Ureter (tissue), 1 donor: ENCODE measurements at regions not wholly inside any gene's neighbourhood (a gene's known extent, or its start where the extent isn't known, plus 50 kb on each side); places are given as distances from the start of the nearest gene placed in this dataset.
"Not testable (repeated sequence)": the region's sequence is repeated elsewhere in the genome, so short reads cannot be mapped to it uniquely, and the experiment has no call there.

Experiments used
- DNase-seq: peaks from one replicate; pipeline ENCODE4 v3.0.0-alpha.2; 2020; ENCODE audit warnings: low spot score
- donor health status: DM: yes; HTN: yes; CAD: no.

DNA sequence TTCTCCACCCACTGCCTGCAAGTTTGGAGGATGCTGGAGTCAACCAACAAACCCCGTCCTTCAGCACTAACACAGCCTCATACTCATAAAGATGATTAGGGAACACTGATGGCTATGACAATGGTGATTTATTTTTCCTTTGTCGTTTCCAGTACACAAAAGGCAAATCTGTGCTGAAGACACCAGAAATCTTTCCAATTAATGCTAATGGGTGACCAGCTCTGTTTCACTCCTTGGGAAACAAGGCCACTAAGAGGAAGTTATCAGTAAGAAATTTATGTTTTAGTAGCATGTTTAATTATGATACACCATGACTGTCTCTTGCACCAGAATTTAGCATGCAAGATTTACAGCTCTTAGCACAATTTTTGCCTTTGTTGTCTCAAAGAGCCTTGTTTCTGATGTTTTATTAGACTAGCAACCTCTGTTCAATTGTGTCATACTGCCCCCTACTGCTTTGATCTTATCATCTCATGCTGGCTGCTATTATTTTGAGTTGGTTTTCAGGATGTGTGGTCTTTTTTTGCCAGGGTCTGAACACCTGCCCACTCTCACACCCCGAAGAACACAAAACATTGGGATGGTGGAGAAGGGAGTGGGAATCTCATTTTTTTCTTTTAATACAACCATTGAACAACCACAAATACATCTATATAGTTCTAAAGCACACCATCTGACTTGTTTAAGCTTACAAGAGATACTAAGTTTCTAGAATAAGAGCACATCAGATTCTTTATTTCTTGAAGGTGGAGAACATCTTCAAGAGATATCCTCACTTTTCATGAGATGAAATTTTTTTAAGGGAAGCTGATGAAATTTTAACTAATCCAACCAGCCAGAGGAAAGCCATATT, 160.9 kb downstream of the SPTSSA start:
- no peak for DNase-seq

GRCh38 chr14:34300330-34300729, 161.7 kb downstream of the SPTSSA start:
- no peak for DNase-seq

GRCh38 chr14:34299360-34299759, 162.7 kb downstream of the SPTSSA start:
- DNase-seq = no peak

GRCh38 chr14:34297786-34298520, 164.1 kb downstream of the SPTSSA start:
- no peak for DNase-seq

DNA sequence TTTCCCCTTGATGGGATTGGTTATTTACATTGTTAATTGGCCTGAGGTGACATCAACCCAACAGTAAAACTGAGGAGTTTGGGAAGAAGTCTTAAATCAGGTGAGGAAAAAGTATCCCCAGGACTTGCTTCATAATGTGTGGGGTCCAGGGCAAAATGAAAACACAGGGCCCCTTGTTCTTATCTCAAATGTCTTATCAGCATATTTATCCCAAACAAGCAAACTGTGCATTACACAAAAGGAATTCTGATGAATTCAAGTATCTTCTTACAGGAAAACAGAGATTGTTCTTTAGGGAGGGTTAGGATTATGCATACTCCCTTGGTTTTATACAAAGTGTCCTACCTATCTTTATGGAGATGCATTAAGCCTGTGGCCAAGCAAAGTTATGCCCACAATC, 178.4 kb downstream of the SPTSSA start:
- DNase-seq = no peak

DNA sequence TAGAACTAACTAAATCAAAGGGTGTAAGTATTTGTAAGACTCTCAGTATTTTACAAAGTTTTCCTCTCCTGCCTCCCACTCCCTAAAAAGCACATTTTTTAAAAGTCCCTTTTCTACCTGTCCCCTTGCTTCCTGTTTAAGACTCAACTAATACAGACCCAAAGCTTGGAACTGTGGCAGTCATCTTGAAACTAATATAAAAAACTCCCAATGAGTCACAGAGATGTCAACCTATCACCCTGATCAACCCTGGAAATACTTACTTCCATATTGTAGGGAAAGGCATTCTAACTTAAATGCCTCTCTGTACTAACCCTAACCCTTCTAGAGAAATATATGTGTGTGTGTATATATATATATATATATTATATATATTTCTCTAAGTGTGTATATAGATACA, 184.8 kb downstream of the SPTSSA start:
- no peak for DNase-seq

- no peak for DNase-seq
Observed at GRCh38 chr14:34275530-34275929, 186.5 kb downstream of the SPTSSA start.

DNA sequence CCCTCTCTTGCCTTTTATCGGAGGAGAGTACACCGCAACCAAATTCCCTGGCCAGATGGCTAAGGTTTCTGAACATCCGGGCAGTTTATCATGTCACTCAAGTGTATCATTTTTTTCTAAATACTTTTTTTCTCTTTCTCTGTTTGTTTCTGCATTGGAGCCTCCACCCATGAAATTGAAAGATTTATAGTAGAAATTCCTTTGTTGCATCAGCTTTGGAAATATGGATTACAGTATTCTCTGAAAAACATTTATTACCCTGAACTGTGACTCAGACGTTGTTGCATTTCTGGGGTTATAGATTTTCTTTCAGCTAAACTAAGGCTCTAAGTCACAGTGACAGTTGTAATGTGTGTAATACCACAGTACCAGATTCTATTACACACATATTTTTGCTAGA, 187.0 kb downstream of the SPTSSA start:
- DNase-seq = no peak

- not testable (repeated sequence) for DNase-seq
Observed at GRCh38 chr14:34273716-34274115, 188.3 kb downstream of the SPTSSA start.

DNA sequence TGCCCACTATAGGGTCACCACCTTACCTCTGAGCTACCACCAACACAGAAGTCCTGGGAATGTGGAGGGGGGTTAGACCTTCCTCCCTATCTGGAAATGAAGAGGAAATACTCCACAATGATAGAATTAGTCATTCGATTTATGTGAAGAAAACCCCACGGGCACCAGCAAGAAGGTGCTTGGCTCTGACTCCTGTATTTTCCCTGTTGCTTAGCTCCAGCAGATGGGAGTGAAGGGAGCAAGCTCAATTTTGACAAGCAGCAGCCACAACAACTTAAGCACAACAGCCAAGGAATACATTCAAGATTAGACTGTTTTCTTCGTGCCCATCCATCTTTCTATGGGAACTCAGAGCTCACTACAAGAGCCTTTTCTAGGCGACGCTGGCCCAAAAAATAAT, 191.7 kb downstream of the SPTSSA start:
- no peak for DNase-seq

- DNase-seq = no peak
Observed at GRCh38 chr14:34266344-34266743, 195.7 kb downstream of the SPTSSA start.

- no peak for DNase-seq
Observed at GRCh38 chr14:34262127-34262910, 199.7 kb downstream of the SPTSSA start.

DNA sequence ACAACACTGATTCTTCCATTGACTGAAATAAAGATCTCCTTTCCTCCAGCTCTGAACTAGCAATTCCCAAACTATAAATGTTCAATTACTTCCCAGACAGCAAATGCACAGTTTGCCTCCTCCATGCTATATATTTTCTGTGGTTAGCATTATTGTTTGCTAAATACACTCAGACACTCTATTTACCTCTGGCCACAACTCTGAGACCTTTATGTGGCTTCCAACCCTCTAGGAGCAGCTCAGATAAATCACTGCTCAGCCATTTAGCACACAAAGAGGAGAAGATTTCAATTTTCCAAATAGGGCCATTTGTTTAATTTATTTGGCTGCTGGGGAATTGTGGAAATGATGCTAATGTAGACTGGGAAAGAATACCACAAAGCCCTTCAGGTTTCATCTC, 202.0 kb downstream of the SPTSSA start:
- no peak for DNase-seq

DNA sequence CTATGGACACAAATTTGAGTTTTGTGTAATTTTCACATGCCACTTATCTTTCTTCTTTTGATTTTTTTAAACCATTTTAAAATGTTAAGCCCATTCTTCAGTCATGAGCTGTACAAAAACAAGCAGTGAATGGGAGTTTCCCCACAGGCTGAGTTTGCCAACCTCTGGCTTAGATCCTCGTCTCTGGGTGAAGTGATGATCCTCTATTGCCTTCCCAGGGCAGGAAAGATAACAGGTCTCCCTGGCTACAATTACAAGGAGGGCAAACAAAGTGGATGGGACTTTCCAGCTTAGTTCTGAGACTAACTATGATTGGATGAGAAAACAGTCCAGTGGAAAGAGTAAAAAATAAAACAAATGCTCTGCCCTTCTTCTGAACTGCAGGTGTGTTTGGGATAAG, 203.7 kb downstream of the SPTSSA start:
- DNase-seq = no peak

DNA sequence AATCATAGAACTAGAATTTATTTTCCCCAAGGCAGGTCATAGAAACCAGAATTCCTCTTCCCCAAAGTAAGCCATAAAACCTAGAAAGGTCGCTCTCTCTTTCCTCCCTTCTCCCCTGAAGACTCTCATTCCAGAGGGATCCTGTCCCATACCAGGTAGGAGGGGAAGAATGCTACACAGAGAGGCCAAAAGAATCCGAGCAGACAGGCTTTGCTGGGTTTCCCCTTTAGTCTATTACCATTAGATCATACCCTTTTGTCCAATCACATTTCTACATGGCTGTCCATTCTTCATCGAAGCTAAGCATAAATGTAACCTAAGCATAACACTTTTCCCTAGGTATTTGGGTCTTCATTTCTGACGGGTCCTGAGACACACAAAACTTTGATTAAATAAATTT, 204.5 kb downstream of the SPTSSA start:
- DNase-seq = no peak

- DNase-seq = no peak
Observed at GRCh38 chr14:34256223-34256622, 205.8 kb downstream of the SPTSSA start.

GRCh38 chr14:34254571-34254970, 207.5 kb downstream of the SPTSSA start:
- no peak for DNase-seq

DNA sequence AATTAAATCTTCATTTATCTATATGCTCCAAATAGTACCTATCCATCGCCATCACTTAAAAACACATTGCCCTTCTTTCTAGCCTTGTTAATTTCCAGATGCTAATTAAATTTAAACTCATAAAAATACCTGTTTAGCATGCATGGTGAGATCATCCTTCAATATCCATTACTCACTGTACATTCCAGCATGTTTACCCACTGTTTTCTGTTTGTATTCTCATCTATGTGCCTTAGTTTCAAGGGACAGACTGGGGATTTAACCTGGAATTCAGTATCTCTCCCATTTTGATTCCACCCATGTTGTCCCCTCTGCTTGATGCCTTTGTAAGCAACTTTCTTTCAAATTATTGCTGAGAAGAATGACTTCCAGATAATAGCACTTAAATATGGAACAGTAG, 208.0 kb downstream of the SPTSSA start:
- DNase-seq = no peak

DNA sequence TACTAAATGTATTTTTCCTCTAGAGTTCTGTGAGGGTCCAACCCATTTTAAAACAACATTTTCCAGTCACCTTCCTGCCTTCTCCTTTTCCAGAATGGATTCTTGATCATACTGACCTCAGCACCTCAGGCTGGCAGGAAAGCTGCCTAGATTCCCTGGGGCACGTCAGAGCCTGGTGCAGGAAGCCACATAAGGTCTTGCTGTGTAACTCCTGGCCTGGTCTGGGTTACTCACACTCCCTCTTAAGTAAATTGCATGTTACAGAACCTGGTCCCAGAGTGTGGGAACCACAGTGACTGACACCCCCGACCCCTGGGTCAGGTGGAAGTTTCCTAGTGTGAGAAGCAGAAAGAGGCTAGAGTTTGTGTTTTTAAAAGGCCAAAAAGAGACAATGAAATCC, 209.8 kb downstream of the SPTSSA start:
- no peak for DNase-seq

- no peak for DNase-seq
Observed at GRCh38 chr14:34251662-34252061, 210.4 kb downstream of the SPTSSA start.

DNA sequence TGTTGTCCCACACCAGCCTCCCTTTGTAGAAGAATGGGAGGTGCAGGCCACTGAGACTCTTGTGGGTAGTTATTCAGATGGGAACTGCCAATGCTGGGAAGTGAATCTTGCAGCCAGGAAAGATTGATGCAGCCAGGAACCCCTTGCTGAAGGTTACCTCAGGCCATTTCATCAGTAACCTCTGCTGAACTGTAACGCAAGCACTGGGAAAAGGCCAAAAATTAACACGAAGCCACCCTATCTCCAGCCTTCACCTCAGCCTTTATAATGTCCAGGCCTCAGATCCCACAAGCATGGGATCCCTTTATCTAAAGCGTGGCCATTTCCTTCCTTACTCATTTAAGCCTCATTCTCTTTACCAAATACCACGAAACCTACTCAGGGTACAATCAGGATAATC, 211.1 kb downstream of the SPTSSA start:
- DNase-seq = no peak

GRCh38 chr14:34247605-34248004, 214.4 kb downstream of the SPTSSA start:
- DNase-seq = no peak

- DNase-seq = no peak
Observed at GRCh38 chr14:34246206-34246605, 215.8 kb downstream of the SPTSSA start.
